ENCODE measurements at regions not wholly inside any gene's neighbourhood (a gene's known extent, or its start where the extent isn't known, plus 50 kb on each side); places are given as distances from the start of the nearest gene placed in this dataset.
"Not testable (repeated sequence)": the region's sequence is repeated elsewhere in the genome, so short reads cannot be mapped to it uniquely, and the experiment has no call there.

DNA sequence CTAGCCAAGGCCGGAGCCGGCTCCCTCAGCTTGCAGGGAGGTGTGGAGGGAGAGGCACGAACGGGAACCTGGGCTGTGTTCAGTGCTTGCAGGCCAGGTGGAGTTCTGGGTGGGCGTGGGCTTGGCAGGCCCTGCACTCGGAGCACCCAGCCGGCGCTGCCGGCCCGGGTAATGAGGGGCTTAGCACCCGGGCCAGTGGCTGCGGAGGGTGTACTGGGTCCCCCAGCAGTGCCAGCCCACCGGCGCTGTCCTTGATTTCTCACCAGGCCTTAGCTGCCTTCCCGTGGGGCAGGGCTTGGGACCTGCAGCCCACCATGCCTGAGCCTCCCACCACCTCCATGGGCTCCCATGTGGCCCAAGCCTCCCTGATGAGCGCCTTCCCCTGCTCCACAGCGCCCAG lies 430.5 kb upstream of the API5 start:
- DNase-seq: not testable (repeated sequence)

DNA sequence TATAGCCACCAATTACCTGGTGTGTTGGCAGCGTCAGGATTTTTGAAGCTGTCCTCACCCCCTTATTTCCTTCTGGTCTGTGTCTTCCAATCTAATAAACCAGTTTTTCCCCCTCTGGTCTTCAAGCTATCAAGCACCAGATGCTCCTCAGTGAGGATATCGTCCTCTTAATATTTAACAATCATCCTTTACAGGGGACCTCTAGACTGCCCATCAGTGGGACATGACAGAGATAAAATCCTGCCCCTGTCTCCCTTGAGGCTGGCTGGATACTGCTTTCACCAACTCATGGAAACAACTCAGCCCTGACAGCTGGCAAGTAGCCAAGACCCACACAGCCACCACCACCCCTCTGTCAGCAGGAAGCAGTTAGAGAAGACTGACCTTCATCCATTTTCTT lies 421.0 kb upstream of the API5 start:
- no peak for DNase-seq

DNA sequence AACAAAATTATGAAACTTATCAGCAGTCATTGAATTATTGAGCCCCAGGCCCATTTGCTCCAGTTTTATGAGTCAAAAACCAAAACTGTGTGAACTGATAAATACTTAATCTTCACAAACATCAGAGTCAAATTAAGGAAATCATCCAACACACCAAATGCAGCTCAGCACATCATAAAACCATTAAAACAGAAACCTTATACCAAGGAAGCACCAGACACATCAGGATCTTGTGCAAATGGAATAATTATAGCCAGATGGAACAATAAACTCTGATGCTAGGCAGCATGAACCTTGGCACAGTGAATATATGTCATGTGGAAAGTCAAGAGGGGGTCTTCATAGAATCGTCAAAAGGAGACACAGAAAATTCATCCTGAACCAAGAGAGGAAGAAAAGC lies 410.7 kb upstream of the API5 start:
- DNase-seq: no peak

DNA sequence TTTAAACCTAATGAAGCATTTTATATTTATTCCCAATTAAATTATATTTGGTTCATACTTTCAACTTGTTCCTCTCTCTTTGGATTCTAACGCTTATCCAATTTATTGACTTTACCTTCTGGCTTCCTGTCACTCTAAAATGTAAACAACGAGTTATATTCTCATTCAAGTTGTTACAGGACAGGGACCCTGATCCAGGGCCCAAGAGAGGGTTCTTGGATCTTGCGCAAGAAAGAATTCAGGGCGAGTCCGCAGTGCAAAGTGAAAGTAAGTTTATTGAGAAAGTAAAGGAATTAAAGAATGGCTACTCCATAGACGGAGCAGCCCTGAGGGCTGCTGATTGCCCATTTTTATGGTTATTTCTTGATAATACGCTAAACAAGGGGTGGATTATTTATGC lies 405.6 kb upstream of the API5 start:
- no peak for DNase-seq

DNA sequence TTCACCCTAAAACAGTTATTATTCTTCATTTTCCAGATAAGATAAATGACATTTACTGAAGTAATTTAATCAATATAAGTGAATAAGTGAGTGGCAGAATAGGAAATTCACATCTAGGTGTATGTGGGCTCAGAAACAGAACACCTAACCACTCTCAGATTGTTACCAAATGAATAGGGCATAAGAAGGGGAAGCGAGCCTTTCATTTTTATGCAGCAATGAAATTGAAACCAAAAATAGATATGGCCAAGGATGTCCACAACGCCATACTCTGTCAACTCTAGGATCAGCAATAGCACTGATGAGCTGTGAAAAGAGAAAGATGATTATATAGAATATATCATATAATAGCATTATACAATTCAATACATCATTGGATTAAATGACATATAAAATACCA lies 398.1 kb upstream of the API5 start:
- no peak for DNase-seq

DNA sequence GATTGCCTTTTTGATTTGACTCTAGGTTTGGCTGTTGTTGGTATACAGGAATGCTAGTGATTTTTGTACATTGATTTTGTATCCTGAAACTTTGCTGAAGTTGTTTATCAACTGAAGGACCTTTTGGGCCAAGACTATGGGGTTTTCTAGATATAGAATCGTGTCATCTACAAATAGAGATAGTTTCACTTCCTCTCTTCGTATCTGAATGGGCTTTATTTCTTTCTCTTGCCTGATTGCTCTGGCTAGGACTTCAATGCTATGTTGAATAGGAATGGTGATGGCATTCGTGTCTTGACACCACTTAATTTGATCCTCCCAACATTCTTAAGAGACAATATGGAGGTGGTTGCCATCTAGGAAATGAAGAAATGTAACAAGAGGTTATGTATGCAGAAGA lies 388.1 kb upstream of the API5 start:
- no peak for DNase-seq

DNA sequence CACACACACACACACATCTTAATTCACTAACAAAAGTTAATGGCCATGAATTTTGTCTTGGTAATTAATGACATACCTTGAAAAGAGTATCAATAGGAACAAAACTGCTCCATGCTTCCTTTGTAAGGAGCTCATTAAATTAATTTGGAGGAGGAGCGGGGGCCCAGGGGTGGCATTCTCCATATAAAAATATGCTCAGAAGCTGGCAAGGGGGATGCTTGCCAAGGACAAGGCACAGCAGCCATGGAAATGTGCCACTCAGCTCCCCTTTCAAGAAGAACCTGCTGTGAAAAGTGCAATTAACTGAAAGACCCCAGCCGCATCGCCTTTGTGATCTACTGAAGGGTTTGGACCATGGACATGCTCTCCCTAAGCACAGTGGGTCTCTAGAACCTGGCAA lies 385.9 kb upstream of the API5 start:
- no peak for DNase-seq

DNA sequence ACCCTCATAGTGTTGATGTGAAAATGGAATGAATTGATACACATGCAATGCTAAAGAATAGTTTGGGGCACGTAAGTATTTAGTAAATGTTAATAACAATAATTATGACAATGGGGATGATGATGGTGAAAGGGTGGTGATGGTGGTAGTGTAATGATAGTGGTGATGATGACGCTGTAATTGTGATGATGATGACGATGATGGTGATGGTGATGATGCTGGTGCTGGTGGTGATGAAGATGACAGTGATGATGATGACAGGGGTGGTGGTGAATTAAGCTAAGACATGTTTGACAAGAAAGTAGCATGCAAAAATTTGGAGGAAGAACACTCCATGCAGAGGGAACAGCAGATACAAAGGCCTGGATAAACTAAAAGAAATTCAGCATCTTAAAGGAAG lies 364.4 kb upstream of the API5 start:
- no peak for DNase-seq

DNA sequence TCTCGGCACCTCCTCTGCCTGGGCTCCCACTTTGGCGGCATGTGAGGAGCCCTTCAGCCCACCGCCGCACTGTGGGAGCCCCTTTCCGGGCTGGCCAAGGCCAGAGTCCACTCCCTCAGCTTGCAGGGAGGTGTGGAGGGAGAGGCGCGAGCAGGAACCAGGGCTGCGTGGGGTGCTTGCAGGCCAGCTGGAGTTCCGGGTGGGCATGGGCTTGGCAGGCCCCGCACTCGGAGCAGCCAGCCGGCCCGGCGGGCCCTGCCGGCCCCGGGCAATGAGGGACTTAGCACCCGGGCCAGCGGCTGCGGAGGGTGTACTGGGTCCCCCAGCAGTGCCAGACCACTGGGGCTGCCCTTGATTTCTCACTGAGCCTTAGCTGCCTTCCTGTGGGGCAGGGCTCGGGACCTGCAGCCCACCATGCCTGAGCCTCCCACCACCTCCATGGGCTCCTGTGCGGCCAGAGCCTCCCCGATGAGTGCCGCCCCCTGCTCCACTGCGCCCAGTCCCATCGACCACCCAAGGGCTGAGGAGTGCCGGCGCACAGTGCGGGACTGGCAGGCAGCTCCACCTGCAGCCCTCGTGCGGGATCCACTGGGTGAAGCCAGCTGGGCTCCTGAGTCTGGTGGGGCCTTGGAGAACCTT lies 361.9 kb upstream of the API5 start:
- DNase-seq: not testable (repeated sequence)

DNA sequence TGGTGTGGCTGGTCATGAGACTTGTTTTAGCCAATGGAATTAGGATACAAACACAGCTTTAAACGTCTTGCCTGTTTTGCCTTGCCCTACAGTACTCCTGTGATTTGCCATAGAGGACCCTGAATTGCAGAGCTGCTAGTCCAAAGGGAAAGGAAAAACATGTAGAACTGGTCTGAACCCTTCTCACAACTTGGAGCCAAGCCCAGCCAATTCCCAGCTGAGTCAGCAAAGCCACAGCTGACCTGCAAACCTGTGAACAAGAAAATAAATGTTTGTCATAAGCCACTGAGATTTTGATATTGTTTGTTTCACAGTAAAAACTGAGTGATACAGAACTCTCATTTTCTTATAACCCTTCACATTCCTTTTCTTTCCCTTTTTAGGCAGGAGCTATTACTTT lies 360.5 kb upstream of the API5 start:
- no peak for DNase-seq

DNA sequence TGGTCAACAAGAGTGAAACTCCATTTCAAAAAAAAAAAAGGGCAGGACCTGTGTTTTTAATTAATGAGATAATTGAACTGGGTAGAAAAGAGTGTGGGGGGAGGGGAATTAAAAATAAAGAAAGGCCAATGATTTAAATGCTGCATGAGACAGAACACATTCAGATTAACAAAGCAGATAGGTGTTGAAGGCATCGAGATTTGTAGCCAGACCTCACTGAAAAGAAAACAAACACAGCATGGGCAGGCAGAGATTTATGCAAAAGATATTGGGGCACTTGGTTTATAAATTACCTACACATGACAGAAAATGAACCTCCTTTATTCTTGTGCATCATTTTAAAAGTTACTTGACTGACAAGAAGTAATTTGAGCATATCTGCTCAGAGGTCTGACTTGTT lies 354.0 kb upstream of the API5 start:
- DNase-seq: no peak

DNA sequence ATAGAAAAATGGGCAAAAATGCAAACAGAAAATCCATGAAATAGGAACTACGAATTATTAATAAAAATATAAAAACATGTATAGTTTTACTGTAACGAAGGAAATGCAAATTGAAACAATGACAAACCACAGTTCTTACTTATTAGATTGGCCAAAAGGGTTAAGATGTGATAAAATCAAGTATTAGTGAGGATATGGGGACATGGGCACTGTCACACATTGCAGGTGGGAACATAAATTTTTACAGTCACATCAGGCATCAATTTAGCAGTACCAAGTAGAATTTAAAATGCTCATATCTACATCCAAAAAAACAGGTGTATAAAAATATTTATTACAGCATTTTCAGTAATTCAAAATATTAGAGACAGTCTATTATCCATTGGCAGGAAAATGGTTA lies 353.2 kb upstream of the API5 start:
- no peak for DNase-seq

DNA sequence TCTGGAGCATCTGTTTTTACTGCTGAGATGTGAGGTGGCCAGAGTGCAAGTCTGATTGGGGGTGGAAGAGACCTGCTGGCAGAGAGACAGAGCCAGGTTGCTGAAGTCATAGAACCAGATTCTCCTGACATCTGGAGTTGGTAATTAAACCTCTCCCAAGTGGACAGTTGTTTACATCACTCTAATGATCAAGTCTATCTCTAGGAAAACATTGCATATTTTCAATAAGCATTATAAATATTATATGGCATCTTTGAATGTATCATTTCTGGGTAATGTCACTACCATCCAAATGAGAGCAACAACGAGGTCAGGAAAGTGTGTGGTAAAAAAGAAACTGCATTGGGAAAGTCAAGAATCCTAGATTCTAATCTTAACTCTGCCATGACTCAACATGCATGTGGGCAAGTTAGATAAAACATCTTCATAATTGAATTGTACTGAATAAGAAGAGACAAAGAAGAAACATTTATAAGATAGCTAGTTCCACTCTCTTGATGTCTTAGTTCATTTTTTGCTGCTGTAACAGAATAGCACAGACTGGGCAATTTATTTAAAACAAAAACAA lies 351.2 kb upstream of the API5 start:
- no peak for DNase-seq

DNA sequence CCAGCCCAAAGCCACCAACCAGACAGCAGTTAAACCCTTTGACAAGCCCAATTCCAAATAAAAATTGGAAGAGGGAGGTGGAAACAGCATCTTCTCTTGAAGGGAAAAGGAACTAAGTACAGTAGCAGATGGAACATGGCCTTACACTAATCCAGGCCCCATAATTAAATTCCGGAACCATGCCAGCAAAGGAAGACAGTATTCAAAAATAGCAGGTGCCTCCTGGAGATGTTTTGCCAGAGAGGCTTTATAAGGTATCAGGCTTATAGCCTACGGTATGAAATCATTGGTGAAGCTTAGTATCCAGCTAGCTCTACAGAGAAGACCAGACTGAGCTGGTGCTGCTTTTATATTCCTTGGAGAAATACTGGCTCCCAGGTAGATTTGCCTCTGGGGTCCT lies 344.1 kb upstream of the API5 start:
- no peak for DNase-seq

DNA sequence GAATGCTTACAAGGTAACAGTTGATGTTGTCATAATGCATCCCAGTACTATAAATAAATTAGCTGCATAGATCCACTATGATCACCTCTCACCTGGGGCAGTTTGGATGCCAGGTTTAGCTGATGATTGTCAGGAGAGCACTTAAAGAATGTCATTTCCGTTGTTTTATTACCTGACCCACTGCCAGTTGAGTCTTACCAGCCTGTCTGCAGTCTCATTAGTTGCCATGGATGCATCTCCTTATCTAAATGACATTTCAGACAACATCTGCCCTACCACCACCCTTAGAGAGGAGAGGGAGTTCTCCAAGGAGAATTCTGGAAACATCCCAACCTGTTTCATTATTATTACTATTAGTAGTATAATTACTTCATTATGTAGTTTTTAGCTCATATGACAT lies 339.1 kb upstream of the API5 start:
- no peak for DNase-seq

DNA sequence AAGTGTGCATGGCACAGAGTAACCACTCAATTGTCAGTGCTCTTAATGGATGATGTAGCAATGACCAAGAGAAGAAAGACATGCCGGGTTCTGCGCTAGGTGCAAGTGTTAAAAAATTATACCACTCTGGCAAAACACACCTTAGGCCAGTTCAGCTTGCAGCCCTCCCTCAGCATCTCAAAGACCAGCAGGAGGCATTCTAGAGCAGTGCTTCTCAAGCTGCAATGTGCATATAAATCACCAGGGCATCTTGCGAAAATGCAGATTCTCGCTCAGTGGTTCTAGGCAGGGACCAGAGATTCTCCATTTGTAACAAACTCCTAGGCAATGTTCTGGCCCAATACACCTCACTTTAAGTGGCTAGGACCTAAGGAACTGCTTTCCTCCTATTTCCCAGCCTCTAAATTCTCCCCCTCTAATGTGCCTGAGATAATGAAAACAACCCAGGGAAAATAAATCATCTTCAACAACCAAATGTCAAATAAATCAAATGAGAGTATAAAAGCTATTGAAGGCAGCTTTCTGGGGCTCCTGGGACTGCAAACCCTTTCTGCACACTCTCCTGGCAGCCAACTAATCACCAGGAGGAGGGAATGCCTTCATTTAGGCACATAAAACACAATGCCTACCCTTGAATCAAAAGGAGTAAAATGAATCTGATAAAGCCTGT lies 337.2 kb upstream of the API5 start:
- DNase-seq: no peak

DNA sequence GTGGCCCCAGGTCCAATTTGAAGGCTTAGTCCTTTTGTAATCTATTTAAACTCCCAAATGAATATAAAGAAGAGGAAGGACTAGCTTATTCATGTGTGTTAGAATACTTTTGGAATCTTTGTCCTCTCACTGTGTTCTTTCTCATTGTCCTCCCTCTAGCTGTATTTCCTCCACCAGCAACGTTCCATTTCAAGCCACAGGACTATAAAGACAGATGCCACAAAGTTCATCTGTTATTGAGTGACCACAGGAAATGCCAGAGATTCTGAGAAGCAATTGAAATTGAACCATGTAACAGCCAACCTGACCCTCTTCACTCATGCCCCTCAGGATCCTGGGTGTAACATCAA lies 336.6 kb upstream of the API5 start:
- no peak for DNase-seq

DNA sequence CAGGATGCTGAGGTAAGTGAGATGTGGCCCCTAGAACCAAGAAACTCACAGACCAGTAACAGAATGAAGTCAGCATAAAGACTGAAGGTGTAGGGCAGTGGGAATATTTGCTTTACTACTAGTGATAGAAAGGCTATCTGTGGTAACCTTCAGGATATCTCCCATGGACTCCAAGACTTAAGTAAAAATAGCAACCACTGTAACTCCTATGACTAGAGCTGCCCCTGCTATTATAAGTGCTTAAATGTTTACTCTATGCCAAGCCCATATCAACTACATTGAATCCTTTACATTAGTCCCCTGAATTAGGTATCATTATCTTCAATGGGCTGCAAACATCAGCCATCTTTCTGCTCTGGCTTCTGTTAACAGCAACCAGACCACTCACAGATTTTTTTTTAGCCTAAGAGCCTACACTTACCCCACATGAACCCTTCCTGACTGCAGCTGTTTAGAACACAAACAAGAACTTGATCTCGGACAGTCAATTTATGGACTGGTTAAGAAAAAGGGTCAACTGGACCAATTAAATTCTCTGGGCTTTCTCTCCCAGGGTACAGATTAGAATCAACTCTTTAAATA lies 335.1 kb upstream of the API5 start:
- DNase-seq: no peak

DNA sequence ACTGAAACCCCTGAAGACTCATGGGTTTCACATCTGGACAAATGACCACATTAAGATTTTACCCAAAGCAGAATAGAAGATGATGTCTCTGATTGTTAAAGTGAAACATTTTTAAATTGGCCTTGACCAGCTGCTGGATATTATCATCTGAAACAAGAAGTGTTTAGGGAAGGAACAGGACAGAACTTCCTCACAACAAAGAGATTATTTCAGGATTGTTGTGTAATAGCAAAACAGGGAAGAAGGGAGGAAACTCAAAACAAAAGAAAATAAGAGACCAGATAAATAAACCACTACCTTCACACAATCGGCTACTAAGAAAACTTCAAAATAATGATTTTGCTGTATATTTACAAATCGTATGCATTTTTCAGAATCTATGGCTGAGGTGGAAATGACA lies 319.2 kb upstream of the API5 start:
- no peak for DNase-seq

DNA sequence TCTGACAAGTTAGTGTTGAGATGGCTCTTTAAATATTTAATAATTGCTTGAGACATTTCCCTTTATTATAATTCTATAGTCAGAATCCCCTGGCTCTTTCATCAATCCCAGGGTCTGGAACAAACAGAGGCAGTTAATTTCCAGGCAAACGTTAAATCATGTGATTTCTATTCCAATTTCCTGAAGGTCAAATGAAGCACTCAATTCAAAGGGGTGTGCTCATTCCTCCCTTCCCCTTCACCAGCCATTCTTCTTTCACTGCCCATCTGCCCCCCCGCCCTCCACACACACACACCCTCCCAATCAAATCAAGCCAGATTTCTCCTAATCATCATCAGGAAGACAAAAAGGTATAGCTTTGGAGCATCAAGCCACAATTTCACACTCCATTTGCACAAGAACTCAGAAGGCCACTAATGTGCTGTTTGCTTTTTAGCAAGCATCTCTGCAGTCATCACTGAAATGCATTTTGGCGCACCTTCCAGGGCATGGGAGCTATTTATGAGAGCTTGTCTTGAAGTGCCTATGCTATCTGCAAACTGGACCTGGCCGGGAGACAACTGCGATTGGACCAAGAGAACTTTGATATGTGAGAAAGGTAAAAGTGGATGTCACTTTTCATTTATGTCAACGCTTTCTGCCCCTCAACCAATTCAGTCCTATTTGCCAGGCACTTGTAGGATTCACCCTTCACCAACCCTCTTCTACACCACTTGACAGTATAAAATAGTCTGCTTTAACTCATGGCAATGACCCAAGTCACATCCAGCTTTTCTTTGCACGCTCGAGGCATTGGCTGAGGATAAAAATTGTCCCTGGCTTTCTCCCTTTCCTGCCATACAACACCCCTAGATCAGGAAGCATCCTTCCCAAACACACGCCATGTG lies 315.1 kb upstream of the API5 start:
- DNase-seq: no peak

DNA sequence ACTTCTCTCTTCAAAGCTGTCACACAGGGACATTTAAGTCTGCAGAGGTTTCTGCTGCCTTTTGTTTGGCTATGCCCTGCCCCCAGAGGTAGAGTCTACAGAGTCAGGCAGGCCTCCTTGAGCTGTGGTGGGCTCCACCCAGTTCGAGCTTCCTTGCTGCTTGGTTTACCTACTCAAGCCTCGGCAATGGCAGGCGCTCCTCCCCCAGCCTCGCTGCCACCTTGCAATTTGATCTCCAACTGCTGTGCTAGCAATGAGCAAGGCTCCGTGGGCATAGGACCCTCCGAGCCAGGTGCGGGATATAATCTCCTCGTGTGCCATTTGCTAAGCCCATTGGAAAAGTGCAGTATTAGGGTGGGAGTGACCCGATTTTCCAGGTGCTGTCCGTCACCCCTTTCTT lies 306.9 kb upstream of the API5 start:
- not testable (repeated sequence) for DNase-seq

DNA sequence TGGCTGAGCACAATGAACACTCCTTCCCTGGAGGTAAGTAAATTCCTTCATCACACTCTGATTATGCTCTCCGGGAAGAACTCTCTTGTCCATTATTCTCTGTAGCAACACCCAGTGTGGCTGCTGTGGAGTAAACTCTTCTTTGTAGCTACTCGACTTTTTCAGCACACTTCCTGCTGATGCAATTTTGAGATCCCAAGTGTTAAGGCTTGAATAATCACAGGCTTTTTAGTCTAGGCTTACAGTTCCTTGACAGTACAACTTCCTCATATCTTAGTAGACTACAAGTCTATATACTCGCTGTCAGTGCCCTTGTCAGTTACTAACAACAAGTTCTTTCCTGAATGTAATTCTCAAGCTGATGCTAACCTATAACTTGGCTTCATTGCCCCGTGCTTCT lies 301.8 kb upstream of the API5 start:
- DNase-seq: no peak

DNA sequence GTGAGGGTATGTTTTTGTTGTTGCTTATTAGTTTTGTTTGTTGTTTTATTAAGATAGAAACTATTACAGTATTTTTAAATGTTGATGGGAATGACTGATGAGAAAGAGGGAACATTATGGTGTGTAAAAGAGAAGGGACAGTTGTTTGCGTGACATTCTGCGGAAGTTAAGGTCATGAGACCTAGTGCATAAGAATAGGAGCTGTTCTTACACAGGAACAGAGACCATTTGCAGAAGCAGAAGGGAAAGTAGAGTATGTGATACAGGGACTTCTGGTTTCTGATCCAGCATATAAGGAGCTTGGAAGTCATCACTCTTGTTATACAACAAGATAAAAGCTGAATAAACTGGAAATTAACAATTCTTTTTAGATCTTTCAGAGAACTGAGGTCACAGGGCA lies 299.2 kb upstream of the API5 start:
- no peak for DNase-seq

DNA sequence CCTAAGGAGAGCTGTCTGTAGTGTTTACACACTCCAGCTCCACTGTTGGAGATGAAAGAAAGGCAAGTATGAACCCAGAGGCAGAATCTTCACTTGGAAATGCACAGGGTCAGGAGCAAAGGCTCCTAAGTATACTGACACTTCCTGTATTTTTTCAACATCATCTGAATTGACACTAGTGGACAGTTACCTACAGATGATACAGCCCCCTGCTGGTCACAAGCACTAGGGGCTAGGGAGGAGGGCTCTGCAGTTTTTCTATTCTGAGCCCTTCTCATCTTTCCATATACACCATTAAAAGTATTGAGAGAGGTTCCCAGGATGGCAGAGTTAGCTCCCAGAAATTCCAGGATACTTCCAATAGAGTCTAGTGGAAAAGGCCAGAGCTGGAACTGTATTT lies 290.3 kb upstream of the API5 start:
- no peak for DNase-seq
